Motor neuron (in vitro differentiated cells): ENCODE measurements at regions not wholly inside any gene's neighbourhood (a gene's known extent, or its start where the extent isn't known, plus 50 kb on each side); places are given as distances from the start of the nearest gene placed in this dataset.

ENCODE experiments used
- ATAC-seq, 8 experiments: fragments of 200-7000 bp; cut with Tn5 transposase; replicated peaks in 6 of 8; 2 replicates each; pipeline ENCODE4 v1.8.0; 2021; ENCODE audit warnings: mild to moderate bottlenecking in 8 of 8, moderate library complexity in 8 of 8
- H3K27ac ChIP-seq, 2 donors: fragments of 250-450 bp; sonication (Bioruptor Pico); 2 replicates each; pipeline ENCODE4 v1.9.0; 2021; ENCODE audit warnings: antibody characterized with exemption in 2 of 2, mild to moderate bottlenecking in 2 of 2, moderate library complexity in 1 of 2
- H3K4me1 ChIP-seq, 2 donors: fragments of 250-450 bp; sonication (Bioruptor Pico); replicated peaks in 1 of 2; 2 replicates each; pipeline ENCODE4 v1.6.1; 2021; ENCODE audit warnings: antibody characterized with exemption in 2 of 2, mild to moderate bottlenecking in 2 of 2, moderate library complexity in 1 of 2
- H3K4me3 ChIP-seq, 5 donors: fragments of 250-450 bp; sonication (Bioruptor Pico); 2 replicates each; pipeline ENCODE4 v1.9.0; 2021; ENCODE audit warnings: antibody characterized with exemption in 5 of 5, mild to moderate bottlenecking in 5 of 5, moderate library complexity in 4 of 5
- WGBS, 10 experiments: fragments of 450-650 bp; shearing (Covaris generic); methylation state at CpG; one replicate each; pipeline ENCODE4 v1.0.0; 2022; 5-methylcytosine and 5-hydroxymethylcytosine counted together
- in situ Hi-C, 9 experiments: fragments of 400-800 bp; cut with MboI; loops; one replicate each; pipeline ENCODE4 v1.15.0; 2021; ENCODE audit warnings: low sequenced_read_pairs in 9 of 9, low pct_unique_long_range_greater_than_20kb in 2 of 9; ENCODE audit not compliant: unreplicated experiment in 9 of 9

GRCh38 chr9:114733816-114734215 is 51.8 kb upstream of the TEX48 start:
- in situ Hi-C loops, result loop anchor here in 2 of 9 experiments (10.0 to 25.0 kb wide), 3 partner anchors 49 to 778 kb away; partner anchors contain the start of gene TEX48 (in 1 of the 2)
- no peak for ATAC-seq
- no peak overlapping the region for H3K4me3 ChIP-seq
- H3K27ac ChIP-seq, result no peak overlapping the region
- 40 to 100% (median 93%) methylated on average over 1 to 5 of the region's 5 CpGs; no CpG with 5 or more reads in 1 of the 10 experiments for WGBS, 10 experiments
- H3K4me1 ChIP-seq, result peaks cover 0 to 2% of the 10 kb centered on the region in 2 donors

DNA sequence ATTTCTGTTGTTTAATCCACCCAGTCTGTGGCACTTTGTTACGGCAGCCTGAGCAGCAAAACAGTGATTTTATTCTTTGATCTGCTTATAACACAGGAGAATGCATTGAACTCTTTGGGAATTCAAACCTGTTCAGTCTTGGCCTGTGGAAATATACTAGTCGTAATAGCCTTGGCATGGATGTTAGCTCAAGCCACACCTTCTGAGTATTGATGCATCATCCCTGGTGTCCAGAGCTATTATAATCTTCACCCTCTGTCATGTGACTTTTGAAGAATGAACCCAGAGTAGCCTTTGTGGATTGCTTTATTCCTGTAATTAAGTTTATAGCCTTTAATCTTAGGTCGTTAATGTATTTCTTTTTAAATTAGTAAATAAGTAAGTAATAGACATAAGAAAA is 50.8 kb upstream of the TEX48 start:
- 39 to 91% (median 60%) methylated on average over 1 to 3 of the region's 3 CpGs; no CpG with 5 or more reads in 1 of the 10 experiments for WGBS, 10 experiments
- in situ Hi-C loops, result loop anchor here in 2 of 9 experiments (10.0 to 25.0 kb wide), 3 partner anchors 48 to 779 kb away; partner anchors contain the start of gene TEX48 (in 1 of the 2)
- peaks cover 0 to 2% of the 10 kb centered on the region in 2 donors for H3K4me1 ChIP-seq
- ATAC-seq, result peak in 1 of 8 experiments; percentile 57
- no peak overlapping the region for H3K27ac ChIP-seq
- H3K4me3 ChIP-seq, result no peak overlapping the region
